ENCODE measurements at regions not wholly inside any gene's neighbourhood (a gene's known extent, or its start where the extent isn't known, plus 50 kb on each side); places are given as distances from the start of the nearest gene placed in this dataset.

GRCh38 chr2:2575870-2576386 lies 244.9 kb upstream of the MYT1L start:
- H3K36me3 ChIP-seq (ENCODE audit: insufficient read depth, low read length) = no peaks in the 10 kb centered on the region
- Mint-ChIP-seq H3K27me3 (peaks cover 6% of the 10 kb centered on the region), H3K4me1 (ENCODE audit: low read depth) (no peaks in the 10 kb centered on the region), H3K9me3 (no peaks in the 10 kb centered on the region), H3K4me3 (no peak overlapping the region), H3K27ac (no peak overlapping the region), H3K36me3 (ENCODE audit: low read depth) (no peaks in the 10 kb centered on the region)
- DNase-seq (peak in 1 of 14 experiments; percentile 22), ATAC-seq (ENCODE audit: poor library complexity) (no peak)
- H3K4me1 ChIP-seq (ENCODE audit: insufficient read depth, low read length) = no peaks in the 10 kb centered on the region
- ChIA-PET POLR2A (no interaction called here), CTCF (interaction anchor here (0.7 kb wide), 1 partner anchor 324 kb away, joined by 3 read pairs; no protein-coding TSS in a partner anchor)
- peaks cover 0 to 40% of the 10 kb centered on the region in 2 experiments for H3K9me3 ChIP-seq (ENCODE audit: control insufficient read depth in 1 of 2, insufficient read depth in 1 of 2, low read length in 2 of 2)
- no peak overlapping the region for H3K4me3 ChIP-seq (ENCODE audit: low read length)
- no peak overlapping the region for H3K27ac ChIP-seq (ENCODE audit: low read depth in 1 of 2, low read length in 2 of 2)
- intact Hi-C loops (cut with DNase I, micrococcal nuclease) = no loop called here
- H3K27me3 ChIP-seq (ENCODE audit: control insufficient read depth in 1 of 2, insufficient read depth in 2 of 2, low read length in 2 of 2) = no peaks in the 10 kb centered on the region
- TF ChIP-seq CTCF (IDR thresholded peaks at IDR 0.05) = no peak

- no peaks in the 10 kb centered on the region for H3K27me3 ChIP-seq (ENCODE audit: control insufficient read depth in 1 of 2, insufficient read depth in 2 of 2, low read length in 2 of 2)
- Mint-ChIP-seq H3K27me3 (peaks cover 3% of the 10 kb centered on the region), H3K4me3 (no peak overlapping the region), H3K9me3 (no peaks in the 10 kb centered on the region), H3K4me1 (ENCODE audit: low read depth) (no peaks in the 10 kb centered on the region), H3K27ac (no peak overlapping the region), H3K36me3 (ENCODE audit: low read depth) (no peaks in the 10 kb centered on the region)
- CTCF ChIA-PET = no interaction called here
- ATAC-seq (ENCODE audit: poor library complexity) (no peak), DNase-seq (no peak)
- POLR2A ChIA-PET = no interaction called here
- H3K27ac ChIP-seq (ENCODE audit: low read depth in 1 of 2, low read length in 2 of 2) = no peak overlapping the region
- no peaks in the 10 kb centered on the region for H3K36me3 ChIP-seq (ENCODE audit: insufficient read depth, low read length)
- TF ChIP-seq CTCF (IDR thresholded peaks at IDR 0.05) = no peak
- peaks cover 0 to 47% of the 10 kb centered on the region in 2 experiments for H3K9me3 ChIP-seq (ENCODE audit: control insufficient read depth in 1 of 2, insufficient read depth in 1 of 2, low read length in 2 of 2)
- H3K4me3 ChIP-seq (ENCODE audit: low read length) = no peak overlapping the region
- H3K4me1 ChIP-seq (ENCODE audit: insufficient read depth, low read length) = no peaks in the 10 kb centered on the region
- intact Hi-C loops (cut with DNase I, micrococcal nuclease) = no loop called here
Measured at GRCh38 chr2:2575181-2575577, 244.1 kb upstream of the MYT1L start.

- Mint-ChIP-seq H3K4me1 (ENCODE audit: low read depth) (no peaks in the 10 kb centered on the region), H3K9me3 (no peaks in the 10 kb centered on the region), H3K27ac (no peak overlapping the region), H3K4me3 (no peak overlapping the region), H3K27me3 (no peaks in the 10 kb centered on the region), H3K36me3 (ENCODE audit: low read depth) (no peaks in the 10 kb centered on the region)
- H3K4me1 ChIP-seq (ENCODE audit: insufficient read depth, low read length) = no peaks in the 10 kb centered on the region
- ChIA-PET POLR2A (no interaction called here), CTCF (no interaction called here)
- H3K36me3 ChIP-seq (ENCODE audit: insufficient read depth, low read length) = no peaks in the 10 kb centered on the region
- H3K27ac ChIP-seq (ENCODE audit: low read depth in 1 of 2, low read length in 2 of 2) = no peak overlapping the region
- peak in 1 of 14 experiments; percentile 25 for DNase-seq
- no peak for ATAC-seq (ENCODE audit: poor library complexity)
- TF ChIP-seq CTCF (IDR thresholded peaks at IDR 0.05) = no peak
- intact Hi-C loops (cut with DNase I, micrococcal nuclease) = no loop called here
- H3K9me3 ChIP-seq (ENCODE audit: control insufficient read depth in 1 of 2, insufficient read depth in 1 of 2, low read length in 2 of 2) = peaks cover 0 to 48% of the 10 kb centered on the region in 2 experiments
- H3K4me3 ChIP-seq (ENCODE audit: low read length) = no peak overlapping the region
- H3K27me3 ChIP-seq (ENCODE audit: control insufficient read depth in 1 of 2, insufficient read depth in 2 of 2, low read length in 2 of 2) = no peaks in the 10 kb centered on the region
Measured at GRCh38 chr2:2574401-2575180, 243.5 kb upstream of the MYT1L start.

All from CD4-positive, alpha-beta T cell (primary cell).